ENCODE measurements at regions not wholly inside any gene's neighbourhood (a gene's known extent, or its start where the extent isn't known, plus 50 kb on each side); places are given as distances from the start of the nearest gene placed in this dataset.

DNA sequence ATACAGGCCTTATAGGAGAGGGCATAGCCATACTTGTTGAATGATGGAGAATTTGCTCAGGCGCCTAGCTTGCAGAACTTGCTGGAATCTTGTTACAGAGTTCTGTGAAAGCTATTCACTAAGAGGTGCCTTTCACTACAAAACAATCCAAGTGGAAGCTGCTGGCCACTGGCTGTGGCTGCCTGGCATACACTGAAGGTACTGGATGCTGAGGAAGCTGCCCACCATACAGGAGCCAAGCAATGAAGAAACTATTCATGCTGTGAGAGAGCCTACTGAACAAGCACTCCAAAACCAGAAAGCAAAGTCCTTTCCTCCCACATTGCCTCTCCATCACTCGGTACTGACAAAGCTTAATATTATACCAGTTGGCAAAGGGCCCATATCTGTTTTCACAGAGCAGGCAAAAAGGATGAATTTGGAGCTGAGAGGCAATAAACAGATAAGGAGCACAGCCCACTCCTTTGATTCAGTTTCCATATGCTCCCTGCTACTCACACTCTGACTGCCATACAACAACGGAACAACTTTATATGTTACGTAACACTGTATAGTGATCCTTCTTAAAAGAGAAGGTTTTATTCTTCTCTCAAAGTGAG, 192.6 kb upstream of the ALCAM start:
- no peak overlapping the region for H3K4me3 ChIP-seq (ENCODE audit: low read depth, low read length)
- no peak for DNase-seq (ENCODE audit: low read depth)
- TF ChIP-seq, protein P1, sequence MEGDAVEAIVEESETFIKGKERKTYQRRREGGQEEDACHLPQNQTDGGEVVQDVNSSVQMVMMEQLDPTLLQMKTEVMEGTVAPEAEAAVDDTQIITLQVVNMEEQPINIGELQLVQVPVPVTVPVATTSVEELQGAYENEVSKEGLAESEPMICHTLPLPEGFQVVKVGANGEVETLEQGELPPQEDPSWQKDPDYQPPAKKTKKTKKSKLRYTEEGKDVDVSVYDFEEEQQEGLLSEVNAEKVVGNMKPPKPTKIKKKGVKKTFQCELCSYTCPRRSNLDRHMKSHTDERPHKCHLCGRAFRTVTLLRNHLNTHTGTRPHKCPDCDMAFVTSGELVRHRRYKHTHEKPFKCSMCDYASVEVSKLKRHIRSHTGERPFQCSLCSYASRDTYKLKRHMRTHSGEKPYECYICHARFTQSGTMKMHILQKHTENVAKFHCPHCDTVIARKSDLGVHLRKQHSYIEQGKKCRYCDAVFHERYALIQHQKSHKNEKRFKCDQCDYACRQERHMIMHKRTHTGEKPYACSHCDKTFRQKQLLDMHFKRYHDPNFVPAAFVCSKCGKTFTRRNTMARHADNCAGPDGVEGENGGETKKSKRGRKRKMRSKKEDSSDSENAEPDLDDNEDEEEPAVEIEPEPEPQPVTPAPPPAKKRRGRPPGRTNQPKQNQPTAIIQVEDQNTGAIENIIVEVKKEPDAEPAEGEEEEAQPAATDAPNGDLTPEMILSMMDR (conservative IDR thresholded peaks at IDR 0.05; ENCODE audit: low read depth, low read length) = no peak

DNA sequence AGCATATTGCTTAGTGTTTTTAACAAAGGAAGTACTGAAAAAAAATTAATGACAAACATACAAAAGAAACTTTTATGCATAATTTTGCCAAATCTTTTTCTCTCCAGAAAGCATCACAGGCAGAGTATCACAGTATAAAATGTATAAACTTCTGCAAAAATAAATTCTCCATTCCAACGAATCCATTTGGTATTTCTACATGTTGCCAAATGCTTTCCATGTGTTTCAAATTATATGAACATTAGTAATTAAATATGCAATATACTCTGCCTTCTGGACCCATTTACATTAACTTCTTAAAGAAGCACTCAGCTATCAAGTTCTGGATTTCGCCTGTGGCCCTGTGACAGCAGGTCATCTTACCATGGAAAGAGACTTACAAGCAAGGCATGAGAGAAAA, 189.1 kb upstream of the ALCAM start:
- TF ChIP-seq, protein P1 (conservative IDR thresholded peaks at IDR 0.05; ENCODE audit: low read depth, low read length) = no peak
- no peak overlapping the region for H3K4me3 ChIP-seq (ENCODE audit: low read depth, low read length)
- DNase-seq (ENCODE audit: low read depth) = no peak

DNA sequence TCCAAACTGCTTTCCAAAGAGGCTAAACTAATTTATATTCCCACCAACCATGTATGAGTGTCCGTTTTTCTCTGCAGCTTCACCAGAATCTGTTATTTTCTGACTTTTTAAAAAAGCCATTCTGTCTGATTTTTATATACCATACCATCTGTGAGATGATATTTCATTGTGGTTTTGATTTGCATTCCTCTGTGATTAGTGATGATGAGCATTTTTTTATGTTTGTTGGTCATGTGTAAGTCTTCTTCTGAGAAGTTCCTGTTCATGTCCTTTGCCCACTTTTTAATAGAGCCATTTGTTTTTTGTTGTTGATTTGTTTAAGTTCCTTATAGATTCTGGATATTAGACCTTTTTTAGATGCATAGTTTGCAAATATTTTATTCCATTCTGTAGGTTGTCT, 179.4 kb upstream of the ALCAM start:
- TF ChIP-seq, protein P1 (conservative IDR thresholded peaks at IDR 0.05; ENCODE audit: low read depth, low read length) = no peak
- no peak for DNase-seq (ENCODE audit: low read depth)
- H3K4me3 ChIP-seq (ENCODE audit: low read depth, low read length) = no peak overlapping the region

DNA sequence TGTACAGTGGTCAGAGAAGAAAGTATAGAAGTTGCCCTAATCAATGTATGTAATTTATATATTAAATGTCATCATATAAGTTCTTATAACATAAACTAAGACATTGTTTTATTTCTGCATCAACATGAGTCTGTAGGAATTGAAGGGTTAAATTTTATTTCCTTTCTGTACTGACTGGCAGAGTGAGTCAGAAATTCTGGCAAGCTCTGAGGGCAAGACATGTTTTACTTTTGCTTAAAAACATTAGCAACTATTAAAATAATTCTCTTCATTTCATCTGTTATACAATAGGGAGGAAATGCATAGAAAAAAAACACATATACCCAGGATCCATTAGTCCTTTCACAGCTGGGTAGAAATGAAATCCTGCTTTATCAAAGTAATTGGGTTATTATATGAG, 171.4 kb upstream of the ALCAM start:
- no peak overlapping the region for H3K4me3 ChIP-seq (ENCODE audit: low read depth, low read length)
- TF ChIP-seq, protein P1 (conservative IDR thresholded peaks at IDR 0.05; ENCODE audit: low read depth, low read length) = no peak
- DNase-seq (ENCODE audit: low read depth) = no peak

DNA sequence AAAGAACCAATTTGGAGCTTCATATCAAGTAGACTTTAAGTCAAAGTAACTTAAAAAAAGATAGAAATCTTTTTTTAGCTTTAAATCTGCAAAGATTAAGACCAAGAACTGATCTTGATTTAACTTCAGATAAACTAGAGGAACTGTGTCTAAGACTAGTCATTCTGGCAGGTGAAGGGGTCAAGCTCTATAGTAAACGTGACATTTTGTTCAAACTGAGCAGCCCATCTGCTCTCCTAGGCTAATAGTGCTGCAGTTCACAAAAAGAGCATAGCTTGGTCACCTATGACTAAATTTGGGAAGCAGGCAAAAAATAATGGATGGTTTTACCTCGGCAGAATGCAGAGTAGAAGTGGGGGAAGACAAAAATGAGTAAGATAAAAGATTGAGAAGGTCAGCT, 168.8 kb upstream of the ALCAM start:
- DNase-seq (ENCODE audit: low read depth) = no peak
- TF ChIP-seq, protein P1 (conservative IDR thresholded peaks at IDR 0.05; ENCODE audit: low read depth, low read length) = no peak

DNA sequence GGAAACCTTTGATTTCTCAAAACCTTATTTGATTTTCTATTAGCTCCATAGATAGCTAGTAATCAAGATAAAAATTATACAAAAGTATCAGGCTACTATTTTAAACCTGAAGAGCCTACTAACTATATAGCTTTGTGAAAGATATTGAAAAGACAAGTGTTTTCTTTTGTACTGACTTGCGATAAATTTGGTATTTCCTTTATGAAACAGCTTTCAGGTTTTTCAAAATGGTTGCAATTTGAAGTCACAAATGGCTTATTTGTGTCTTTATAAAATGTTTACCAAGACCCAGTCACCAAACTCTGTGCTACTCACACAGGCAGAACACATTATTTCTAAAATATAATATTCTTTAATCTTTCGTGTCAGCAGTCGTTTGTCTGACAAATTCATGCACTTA, 167.5 kb upstream of the ALCAM start:
- DNase-seq (ENCODE audit: low read depth) = no peak
- TF ChIP-seq, protein P1 (conservative IDR thresholded peaks at IDR 0.05; ENCODE audit: low read depth, low read length) = no peak
- no peak overlapping the region for H3K4me3 ChIP-seq (ENCODE audit: low read depth, low read length)

More for the DNA sequence above, 168.8 kb upstream of the ALCAM start:
- no peak overlapping the region for H3K4me3 ChIP-seq (ENCODE audit: low read depth, low read length)

DNA sequence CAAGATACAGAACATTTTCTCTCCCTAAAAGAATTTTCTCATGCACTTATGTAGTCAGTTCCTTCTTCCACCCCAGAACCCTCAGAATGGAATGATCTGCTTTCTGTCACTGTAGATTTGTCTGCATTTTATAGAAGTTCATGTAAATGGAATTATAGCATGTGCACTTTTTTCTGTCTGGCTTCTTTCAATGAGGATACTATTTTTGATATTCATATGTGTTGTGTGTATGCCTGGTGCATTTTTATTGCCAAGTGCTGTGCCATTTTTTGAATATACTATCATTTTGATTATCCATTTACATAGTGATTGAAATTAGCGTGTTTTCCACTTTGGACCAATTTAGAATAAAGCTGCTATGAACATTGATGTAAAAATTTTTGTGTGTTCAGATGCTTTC, 156.6 kb upstream of the ALCAM start:
- no peak for DNase-seq (ENCODE audit: low read depth)
- no peak overlapping the region for H3K4me3 ChIP-seq (ENCODE audit: low read depth, low read length)
- TF ChIP-seq, protein P1 (conservative IDR thresholded peaks at IDR 0.05; ENCODE audit: low read depth, low read length) = no peak
